ENCODE measurements at regions not wholly inside any gene's neighbourhood (a gene's known extent, or its start where the extent isn't known, plus 50 kb on each side); places are given as distances from the start of the nearest gene placed in this dataset.
"Not testable (repeated sequence)": the region's sequence is repeated elsewhere in the genome, so short reads cannot be mapped to it uniquely, and the experiment has no call there.

DNA sequence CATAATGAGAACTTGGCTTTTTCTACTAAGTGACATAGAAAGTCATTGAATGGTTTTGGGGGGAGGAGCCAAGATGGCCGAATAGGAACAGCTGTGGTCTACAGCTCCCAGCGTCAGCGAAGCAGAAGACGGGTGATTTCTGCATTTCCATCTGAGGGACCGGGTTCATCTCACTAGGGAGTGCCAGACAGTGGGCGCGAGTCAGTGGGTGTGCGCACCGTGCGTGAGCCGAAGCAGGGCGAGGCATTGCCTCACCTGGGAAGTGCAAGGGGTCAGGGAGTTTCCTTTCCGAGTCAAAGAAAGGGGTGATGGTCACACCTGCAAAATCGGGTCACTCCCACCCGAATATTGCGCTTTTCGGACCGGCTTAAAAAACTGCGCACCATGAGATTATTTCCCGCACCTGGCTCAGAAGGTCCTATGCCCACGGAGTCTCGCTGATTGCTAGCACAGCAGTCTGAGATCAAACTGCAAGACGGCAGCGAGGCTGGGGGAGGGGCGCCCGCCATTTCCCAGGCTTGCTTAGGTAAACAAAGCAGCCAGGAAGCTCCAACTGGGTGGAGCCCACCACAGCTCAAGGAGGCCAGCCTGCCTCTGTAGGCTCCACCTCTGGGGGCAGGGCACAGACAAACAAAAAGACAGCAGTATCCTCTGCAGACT is 235.2 kb upstream of the ARHGAP42 start:
- TF ChIP-seq POLR2A, CTCF (IDR thresholded peaks at IDR 0.05): not testable (repeated sequence)
